ENCODE measurements at regions not wholly inside any gene's neighbourhood (a gene's known extent, or its start where the extent isn't known, plus 50 kb on each side); places are given as distances from the start of the nearest gene placed in this dataset.

DNA sequence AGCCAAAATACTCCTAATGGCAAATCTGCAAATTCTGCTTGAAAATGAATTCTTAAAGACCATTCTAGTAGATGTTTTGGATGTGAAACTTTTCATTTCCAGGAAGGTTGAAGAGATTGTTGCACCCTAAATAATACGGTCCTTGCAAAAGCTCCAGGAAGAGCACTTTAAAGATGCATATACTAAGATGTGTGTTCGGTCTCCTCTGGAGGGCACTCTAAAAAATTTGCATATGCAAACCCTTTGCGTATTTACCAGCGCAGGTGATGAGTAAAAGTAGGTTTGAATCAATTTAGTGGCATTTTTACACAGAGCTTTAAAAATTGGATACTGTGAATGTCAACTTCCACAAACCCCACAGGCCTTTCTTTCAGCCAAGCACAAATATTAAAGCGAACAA lies 378.1 kb upstream of the SORCS1 start (continued):
- TF ChIP-seq, protein P1, sequence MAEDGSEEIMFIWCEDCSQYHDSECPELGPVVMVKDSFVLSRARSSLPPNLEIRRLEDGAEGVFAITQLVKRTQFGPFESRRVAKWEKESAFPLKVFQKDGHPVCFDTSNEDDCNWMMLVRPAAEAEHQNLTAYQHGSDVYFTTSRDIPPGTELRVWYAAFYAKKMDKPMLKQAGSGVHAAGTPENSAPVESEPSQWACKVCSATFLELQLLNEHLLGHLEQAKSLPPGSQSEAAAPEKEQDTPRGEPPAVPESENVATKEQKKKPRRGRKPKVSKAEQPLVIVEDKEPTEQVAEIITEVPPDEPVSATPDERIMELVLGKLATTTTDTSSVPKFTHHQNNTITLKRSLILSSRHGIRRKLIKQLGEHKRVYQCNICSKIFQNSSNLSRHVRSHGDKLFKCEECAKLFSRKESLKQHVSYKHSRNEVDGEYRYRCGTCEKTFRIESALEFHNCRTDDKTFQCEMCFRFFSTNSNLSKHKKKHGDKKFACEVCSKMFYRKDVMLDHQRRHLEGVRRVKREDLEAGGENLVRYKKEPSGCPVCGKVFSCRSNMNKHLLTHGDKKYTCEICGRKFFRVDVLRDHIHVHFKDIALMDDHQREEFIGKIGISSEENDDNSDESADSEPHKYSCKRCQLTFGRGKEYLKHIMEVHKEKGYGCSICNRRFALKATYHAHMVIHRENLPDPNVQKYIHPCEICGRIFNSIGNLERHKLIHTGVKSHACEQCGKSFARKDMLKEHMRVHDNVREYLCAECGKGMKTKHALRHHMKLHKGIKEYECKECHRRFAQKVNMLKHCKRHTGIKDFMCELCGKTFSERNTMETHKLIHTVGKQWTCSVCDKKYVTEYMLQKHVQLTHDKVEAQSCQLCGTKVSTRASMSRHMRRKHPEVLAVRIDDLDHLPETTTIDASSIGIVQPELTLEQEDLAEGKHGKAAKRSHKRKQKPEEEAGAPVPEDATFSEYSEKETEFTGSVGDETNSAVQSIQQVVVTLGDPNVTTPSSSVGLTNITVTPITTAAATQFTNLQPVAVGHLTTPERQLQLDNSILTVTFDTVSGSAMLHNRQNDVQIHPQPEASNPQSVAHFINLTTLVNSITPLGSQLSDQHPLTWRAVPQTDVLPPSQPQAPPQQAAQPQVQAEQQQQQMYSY (CRISPR knock-in tag; IDR thresholded peaks at IDR 0.05): no peak
- TF ChIP-seq, protein P2, sequence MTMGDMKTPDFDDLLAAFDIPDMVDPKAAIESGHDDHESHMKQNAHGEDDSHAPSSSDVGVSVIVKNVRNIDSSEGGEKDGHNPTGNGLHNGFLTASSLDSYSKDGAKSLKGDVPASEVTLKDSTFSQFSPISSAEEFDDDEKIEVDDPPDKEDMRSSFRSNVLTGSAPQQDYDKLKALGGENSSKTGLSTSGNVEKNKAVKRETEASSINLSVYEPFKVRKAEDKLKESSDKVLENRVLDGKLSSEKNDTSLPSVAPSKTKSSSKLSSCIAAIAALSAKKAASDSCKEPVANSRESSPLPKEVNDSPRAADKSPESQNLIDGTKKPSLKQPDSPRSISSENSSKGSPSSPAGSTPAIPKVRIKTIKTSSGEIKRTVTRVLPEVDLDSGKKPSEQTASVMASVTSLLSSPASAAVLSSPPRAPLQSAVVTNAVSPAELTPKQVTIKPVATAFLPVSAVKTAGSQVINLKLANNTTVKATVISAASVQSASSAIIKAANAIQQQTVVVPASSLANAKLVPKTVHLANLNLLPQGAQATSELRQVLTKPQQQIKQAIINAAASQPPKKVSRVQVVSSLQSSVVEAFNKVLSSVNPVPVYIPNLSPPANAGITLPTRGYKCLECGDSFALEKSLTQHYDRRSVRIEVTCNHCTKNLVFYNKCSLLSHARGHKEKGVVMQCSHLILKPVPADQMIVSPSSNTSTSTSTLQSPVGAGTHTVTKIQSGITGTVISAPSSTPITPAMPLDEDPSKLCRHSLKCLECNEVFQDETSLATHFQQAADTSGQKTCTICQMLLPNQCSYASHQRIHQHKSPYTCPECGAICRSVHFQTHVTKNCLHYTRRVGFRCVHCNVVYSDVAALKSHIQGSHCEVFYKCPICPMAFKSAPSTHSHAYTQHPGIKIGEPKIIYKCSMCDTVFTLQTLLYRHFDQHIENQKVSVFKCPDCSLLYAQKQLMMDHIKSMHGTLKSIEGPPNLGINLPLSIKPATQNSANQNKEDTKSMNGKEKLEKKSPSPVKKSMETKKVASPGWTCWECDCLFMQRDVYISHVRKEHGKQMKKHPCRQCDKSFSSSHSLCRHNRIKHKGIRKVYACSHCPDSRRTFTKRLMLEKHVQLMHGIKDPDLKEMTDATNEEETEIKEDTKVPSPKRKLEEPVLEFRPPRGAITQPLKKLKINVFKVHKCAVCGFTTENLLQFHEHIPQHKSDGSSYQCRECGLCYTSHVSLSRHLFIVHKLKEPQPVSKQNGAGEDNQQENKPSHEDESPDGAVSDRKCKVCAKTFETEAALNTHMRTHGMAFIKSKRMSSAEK (CRISPR knock-in tag; IDR thresholded peaks at IDR 0.05; ENCODE audit: borderline replicate concordance): no peak
- TF ChIP-seq, protein P3, sequence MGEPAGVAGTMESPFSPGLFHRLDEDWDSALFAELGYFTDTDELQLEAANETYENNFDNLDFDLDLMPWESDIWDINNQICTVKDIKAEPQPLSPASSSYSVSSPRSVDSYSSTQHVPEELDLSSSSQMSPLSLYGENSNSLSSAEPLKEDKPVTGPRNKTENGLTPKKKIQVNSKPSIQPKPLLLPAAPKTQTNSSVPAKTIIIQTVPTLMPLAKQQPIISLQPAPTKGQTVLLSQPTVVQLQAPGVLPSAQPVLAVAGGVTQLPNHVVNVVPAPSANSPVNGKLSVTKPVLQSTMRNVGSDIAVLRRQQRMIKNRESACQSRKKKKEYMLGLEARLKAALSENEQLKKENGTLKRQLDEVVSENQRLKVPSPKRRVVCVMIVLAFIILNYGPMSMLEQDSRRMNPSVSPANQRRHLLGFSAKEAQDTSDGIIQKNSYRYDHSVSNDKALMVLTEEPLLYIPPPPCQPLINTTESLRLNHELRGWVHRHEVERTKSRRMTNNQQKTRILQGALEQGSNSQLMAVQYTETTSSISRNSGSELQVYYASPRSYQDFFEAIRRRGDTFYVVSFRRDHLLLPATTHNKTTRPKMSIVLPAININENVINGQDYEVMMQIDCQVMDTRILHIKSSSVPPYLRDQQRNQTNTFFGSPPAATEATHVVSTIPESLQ (CRISPR knock-in tag; IDR thresholded peaks at IDR 0.05): no peak
- TF ChIP-seq ESRRA (CRISPR knock-in tag; IDR thresholded peaks at IDR 0.05; ENCODE audit: borderline replicate concordance) (no peak), ZNF396 (CRISPR knock-in tag; IDR thresholded peaks at IDR 0.05; ENCODE audit: borderline replicate concordance) (no peak)
- TF ChIP-seq, protein P4, sequence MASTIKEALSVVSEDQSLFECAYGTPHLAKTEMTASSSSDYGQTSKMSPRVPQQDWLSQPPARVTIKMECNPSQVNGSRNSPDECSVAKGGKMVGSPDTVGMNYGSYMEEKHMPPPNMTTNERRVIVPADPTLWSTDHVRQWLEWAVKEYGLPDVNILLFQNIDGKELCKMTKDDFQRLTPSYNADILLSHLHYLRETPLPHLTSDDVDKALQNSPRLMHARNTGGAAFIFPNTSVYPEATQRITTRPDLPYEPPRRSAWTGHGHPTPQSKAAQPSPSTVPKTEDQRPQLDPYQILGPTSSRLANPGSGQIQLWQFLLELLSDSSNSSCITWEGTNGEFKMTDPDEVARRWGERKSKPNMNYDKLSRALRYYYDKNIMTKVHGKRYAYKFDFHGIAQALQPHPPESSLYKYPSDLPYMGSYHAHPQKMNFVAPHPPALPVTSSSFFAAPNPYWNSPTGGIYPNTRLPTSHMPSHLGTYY (CRISPR knock-in tag; IDR thresholded peaks at IDR 0.05): no peak

DNA sequence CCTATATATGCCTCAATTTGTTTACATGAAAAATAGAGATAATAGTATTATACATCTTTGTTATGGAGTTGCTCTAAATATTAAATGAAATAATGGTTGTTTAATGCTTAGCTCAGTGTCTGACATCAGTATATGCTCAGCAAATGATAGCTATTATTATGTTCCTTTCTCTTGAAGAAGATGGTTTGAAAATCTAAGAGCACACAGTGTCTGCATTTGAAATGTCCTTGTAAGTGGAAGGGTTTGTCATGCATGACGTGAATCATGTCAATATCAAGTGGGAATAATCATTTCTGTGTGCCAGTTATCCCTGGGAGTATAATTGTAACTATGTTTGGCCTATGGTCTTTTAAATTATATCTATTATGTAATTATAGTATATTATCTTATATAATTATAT lies 377.5 kb upstream of the SORCS1 start:
- H3K36me3 Mint-ChIP-seq: no peaks in the 10 kb centered on the region; the same call in 1 of the 2 replicates
- H3K4me1 Mint-ChIP-seq: peaks cover 38% of the 10 kb centered on the region
- no peak for ATAC-seq
- TF ChIP-seq, protein P5, sequence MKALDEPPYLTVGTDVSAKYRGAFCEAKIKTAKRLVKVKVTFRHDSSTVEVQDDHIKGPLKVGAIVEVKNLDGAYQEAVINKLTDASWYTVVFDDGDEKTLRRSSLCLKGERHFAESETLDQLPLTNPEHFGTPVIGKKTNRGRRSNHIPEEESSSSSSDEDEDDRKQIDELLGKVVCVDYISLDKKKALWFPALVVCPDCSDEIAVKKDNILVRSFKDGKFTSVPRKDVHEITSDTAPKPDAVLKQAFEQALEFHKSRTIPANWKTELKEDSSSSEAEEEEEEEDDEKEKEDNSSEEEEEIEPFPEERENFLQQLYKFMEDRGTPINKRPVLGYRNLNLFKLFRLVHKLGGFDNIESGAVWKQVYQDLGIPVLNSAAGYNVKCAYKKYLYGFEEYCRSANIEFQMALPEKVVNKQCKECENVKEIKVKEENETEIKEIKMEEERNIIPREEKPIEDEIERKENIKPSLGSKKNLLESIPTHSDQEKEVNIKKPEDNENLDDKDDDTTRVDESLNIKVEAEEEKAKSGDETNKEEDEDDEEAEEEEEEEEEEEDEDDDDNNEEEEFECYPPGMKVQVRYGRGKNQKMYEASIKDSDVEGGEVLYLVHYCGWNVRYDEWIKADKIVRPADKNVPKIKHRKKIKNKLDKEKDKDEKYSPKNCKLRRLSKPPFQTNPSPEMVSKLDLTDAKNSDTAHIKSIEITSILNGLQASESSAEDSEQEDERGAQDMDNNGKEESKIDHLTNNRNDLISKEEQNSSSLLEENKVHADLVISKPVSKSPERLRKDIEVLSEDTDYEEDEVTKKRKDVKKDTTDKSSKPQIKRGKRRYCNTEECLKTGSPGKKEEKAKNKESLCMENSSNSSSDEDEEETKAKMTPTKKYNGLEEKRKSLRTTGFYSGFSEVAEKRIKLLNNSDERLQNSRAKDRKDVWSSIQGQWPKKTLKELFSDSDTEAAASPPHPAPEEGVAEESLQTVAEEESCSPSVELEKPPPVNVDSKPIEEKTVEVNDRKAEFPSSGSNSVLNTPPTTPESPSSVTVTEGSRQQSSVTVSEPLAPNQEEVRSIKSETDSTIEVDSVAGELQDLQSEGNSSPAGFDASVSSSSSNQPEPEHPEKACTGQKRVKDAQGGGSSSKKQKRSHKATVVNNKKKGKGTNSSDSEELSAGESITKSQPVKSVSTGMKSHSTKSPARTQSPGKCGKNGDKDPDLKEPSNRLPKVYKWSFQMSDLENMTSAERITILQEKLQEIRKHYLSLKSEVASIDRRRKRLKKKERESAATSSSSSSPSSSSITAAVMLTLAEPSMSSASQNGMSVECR (CRISPR knock-in tag; IDR thresholded peaks at IDR 0.05; ENCODE audit: borderline replicate concordance): no peak
- TF ChIP-seq ZNF416 (CRISPR knock-in tag; IDR thresholded peaks at IDR 0.05) (no peak), ZNF121 (CRISPR knock-in tag; IDR thresholded peaks at IDR 0.05) (no peak), TP53 (CRISPR knock-in tag; IDR thresholded peaks at IDR 0.05) (no peak)
- H3K27me3 Mint-ChIP-seq (ENCODE audit: low read depth): no peaks in the 10 kb centered on the region
- no peak overlapping the region for H3K27ac Mint-ChIP-seq
- no peak for DNase-seq (ENCODE audit: low spot score)
- ChIA-PET CTCF (no interaction called here), POLR2A (no interaction called here)
- H3K9me3 Mint-ChIP-seq: peaks cover 7% of the 10 kb centered on the region
- H3K4me3 Mint-ChIP-seq: no peak overlapping the region

Measured in WTC11 (cell line).